Activated T-cell treated with anti-CD3 and anti-CD28 coated beads, Interleukin-2, amount 50 U/mL, for 24 hours (primary cell): ENCODE measurements at regions not wholly inside any gene's neighbourhood (a gene's known extent, or its start where the extent isn't known, plus 50 kb on each side); places are given as distances from the start of the nearest gene placed in this dataset.
"Not testable (repeated sequence)": the region's sequence is repeated elsewhere in the genome, so short reads cannot be mapped to it uniquely, and the experiment has no call there.

ENCODE experiments used
- DNase-seq: peaks from one replicate; pipeline ENCODE4 v3.0.0-alpha.2; 2020
- H3K27ac Mint-ChIP-seq: 2 replicates; pipeline ENCODE4 v1.8.0; 2020; ENCODE audit warnings: mild to moderate bottlenecking, mixed read lengths
- H3K27me3 Mint-ChIP-seq: 2 replicates; pipeline ENCODE4 v1.8.0; 2020; ENCODE audit warnings: mixed read lengths
- H3K36me3 Mint-ChIP-seq: 2 replicates; pipeline ENCODE4 v1.8.0; 2020; ENCODE audit warnings: low read depth, mixed read lengths
- H3K4me1 Mint-ChIP-seq: 2 replicates; pipeline ENCODE4 v1.8.0; 2020; ENCODE audit warnings: low read depth, mixed read lengths
- H3K4me3 Mint-ChIP-seq: 2 replicates; pipeline ENCODE4 v1.8.0; 2020; ENCODE audit warnings: mild to moderate bottlenecking, moderate library complexity, mixed read lengths
- H3K9me3 Mint-ChIP-seq: 2 replicates; pipeline ENCODE4 v1.8.0; 2020; ENCODE audit warnings: mixed read lengths

GRCh38 chr5:2103940-2104339, 221.2 kb upstream of the IRX4 start:
- peaks cover 20% of the 10 kb centered on the region for H3K27me3 Mint-ChIP-seq
- no peak for DNase-seq
- no peak overlapping the region for H3K27ac Mint-ChIP-seq
- H3K4me1 Mint-ChIP-seq = no peaks in the 10 kb centered on the region
- peaks cover 13% of the 10 kb centered on the region for H3K9me3 Mint-ChIP-seq
- no peaks in the 10 kb centered on the region for H3K36me3 Mint-ChIP-seq
- no peak overlapping the region for H3K4me3 Mint-ChIP-seq

DNA sequence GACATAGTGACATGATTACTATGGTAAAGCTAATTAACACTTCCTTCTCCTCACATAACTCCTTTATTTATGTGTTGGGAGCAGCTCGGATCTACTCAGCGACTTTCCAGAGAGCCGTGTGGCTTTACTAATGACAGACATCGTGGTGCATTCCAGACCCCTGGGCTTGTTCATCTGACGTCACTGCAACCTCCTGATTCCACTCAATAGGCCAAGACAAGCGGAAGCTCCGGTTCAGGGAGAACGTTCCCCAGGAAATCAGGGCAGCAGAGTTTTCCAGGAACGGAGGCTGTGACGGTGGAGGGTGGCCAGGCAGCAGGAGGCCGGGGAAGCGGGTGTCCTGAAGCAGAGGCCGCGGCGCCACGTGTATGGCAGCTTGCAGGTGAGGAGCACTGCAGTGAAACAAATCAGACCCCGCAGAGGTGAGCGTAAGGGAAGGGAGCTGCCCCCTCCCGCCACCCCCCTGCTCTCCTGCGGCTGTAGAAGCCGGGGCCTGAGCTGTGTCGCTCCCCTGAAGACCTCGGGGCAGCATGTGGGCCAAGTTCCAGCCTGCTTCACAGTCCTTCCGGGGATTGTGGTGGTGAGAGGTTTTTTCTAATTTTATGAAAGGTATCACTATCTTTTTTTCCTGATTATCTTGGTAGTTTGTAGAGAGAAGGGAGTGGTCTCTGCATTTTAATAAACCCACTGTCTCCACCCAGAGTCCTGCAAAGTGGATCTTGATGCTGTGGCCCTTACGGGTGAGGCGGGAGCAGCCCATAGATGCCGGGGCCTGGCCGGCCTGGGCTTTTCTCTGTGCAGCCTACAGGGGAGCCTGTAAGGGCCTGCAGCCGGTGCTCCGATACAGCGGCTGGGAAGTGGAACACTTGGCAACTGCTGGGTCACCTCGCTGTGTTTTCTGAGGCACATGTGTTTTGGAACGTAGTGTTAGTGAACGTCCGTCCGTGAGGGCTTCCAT, 220.4 kb upstream of the IRX4 start:
- H3K4me1 Mint-ChIP-seq = no peaks in the 10 kb centered on the region
- peaks cover 24% of the 10 kb centered on the region for H3K27me3 Mint-ChIP-seq
- H3K36me3 Mint-ChIP-seq = no peaks in the 10 kb centered on the region
- no peak overlapping the region for H3K4me3 Mint-ChIP-seq
- H3K9me3 Mint-ChIP-seq = peaks cover 13% of the 10 kb centered on the region
- DNase-seq = no peak
- no peak overlapping the region for H3K27ac Mint-ChIP-seq

DNA sequence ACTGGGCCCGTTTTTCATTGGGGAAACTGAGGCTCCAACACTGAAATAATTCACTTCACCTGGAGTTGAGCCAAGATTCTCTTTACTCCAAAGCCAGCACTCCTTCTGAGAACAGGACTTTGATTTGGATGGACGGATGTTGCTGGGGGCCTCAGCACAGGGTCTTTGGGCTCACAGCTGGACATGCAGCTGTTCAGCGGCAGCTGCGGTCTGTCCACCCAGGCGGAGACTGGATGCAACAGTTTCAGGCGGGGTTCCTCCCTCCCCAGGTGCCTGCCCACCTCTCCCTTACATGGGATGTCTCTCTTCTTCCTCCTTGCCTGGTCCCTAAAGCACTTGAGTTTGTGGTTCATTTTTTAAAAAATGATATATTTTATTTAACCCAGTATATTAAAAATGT, 219.0 kb upstream of the IRX4 start:
- DNase-seq = no peak
- peaks cover 10% of the 10 kb centered on the region for H3K9me3 Mint-ChIP-seq
- peaks cover 24% of the 10 kb centered on the region for H3K27me3 Mint-ChIP-seq
- no peak overlapping the region for H3K4me3 Mint-ChIP-seq
- no peaks in the 10 kb centered on the region for H3K4me1 Mint-ChIP-seq
- no peaks in the 10 kb centered on the region for H3K36me3 Mint-ChIP-seq
- no peak overlapping the region for H3K27ac Mint-ChIP-seq

DNA sequence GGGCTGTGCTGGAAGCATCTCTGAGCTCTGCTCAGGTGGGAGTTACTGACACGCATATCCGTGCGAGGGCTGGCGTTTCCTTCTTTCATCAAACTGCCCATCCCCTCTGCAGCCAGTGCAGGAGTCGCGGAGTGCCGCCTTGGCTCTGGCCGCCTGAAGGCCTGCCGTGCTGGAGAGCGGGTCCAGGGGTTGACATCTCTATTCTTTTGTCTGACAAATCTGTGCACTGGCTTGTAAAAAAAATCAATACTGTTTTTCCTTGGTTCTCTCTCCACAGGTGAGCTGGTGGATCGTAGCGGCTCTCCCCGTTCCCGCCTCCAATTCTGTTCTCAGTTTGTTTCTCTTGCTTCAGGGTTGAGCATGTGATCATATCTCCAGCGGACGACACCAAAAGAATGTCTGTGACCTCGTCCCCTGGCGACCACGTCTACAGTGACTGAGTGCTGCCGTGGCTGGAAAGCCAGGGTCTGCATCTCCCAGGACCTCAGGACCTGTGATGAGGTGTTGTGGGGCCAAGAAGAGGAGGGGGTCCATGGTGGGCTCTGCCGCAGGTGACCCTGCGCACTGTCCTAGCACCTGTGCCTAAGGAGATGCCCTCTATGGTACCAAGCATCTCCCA, 214.3 kb upstream of the IRX4 start:
- no peaks in the 10 kb centered on the region for H3K9me3 Mint-ChIP-seq
- H3K4me3 Mint-ChIP-seq = no peak overlapping the region
- H3K27me3 Mint-ChIP-seq = peaks cover 27% of the 10 kb centered on the region
- H3K4me1 Mint-ChIP-seq = no peaks in the 10 kb centered on the region
- no peaks in the 10 kb centered on the region for H3K36me3 Mint-ChIP-seq
- DNase-seq = no peak
- no peak overlapping the region for H3K27ac Mint-ChIP-seq

DNA sequence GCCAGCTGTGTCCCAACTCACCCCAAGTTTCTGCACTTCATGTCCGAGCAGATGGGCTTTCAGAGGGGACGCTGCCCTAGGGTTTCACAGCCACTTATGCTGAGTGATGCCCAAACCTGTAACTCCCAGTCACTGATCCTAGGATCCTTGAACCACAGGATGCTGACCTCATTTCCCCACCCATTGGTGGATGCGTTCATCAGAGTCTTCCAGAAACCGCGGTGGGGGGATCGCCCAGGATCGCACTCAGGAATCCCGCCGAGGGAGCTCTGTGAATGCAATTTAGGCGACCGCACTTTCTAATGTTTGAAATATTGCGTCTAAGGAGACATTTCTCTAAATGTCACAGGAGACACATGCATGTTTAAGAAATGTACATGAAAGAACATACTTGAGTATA, 212.3 kb upstream of the IRX4 start:
- DNase-seq = no peak
- H3K36me3 Mint-ChIP-seq = no peaks in the 10 kb centered on the region
- H3K27ac Mint-ChIP-seq = no peak overlapping the region
- H3K4me1 Mint-ChIP-seq = no peaks in the 10 kb centered on the region
- H3K4me3 Mint-ChIP-seq = no peak overlapping the region
- H3K9me3 Mint-ChIP-seq = no peaks in the 10 kb centered on the region
- H3K27me3 Mint-ChIP-seq = peaks cover 23% of the 10 kb centered on the region

DNA sequence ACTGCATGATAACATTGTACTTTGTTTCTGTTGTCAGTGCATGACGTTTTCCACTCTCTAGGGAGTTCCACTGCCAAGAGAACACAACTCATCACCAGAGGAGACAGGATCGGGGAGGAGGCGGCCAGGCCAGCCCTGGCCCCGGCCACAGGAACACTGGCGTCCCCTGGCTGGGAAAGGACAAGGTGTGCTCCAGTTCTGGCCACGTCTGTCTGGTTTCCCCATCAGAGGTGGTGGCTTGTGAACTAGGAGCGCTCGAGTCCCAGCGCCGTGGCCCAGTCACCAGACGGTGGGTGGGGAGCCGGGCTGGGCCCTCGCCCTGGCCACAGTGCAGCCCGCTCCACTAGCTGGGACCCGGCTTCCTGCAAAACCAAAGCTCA, 211.9 kb upstream of the IRX4 start:
- no peaks in the 10 kb centered on the region for H3K9me3 Mint-ChIP-seq
- H3K36me3 Mint-ChIP-seq = no peaks in the 10 kb centered on the region
- H3K27ac Mint-ChIP-seq = no peak overlapping the region
- H3K27me3 Mint-ChIP-seq = peaks cover 21% of the 10 kb centered on the region
- H3K4me1 Mint-ChIP-seq = no peaks in the 10 kb centered on the region
- no peak overlapping the region for H3K4me3 Mint-ChIP-seq
- DNase-seq = no peak

- no peak for DNase-seq
- no peak overlapping the region for H3K4me3 Mint-ChIP-seq
Measured at GRCh38 chr5:2093859-2094615, 211.3 kb upstream of the IRX4 start.

DNA sequence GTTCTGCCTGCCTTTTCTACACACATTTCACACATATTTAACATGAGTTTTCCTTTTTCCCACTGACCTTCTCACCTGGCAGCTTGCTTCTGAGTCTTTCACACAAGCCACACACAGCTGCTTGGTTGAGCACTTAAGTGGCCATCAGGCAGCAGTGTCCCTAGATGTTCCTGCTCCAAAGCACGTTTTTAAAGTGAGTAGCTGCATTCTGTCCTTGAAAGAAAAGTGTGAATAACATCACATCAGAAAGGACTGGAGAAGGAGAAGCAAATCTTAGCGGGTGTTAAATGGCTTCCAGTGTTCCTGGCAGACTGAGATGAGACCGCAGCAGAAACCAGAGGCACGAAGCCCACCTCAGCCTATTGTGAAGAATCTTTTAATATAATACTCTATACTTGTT, 209.2 kb upstream of the IRX4 start:
- H3K27ac Mint-ChIP-seq = no peak overlapping the region
- H3K9me3 Mint-ChIP-seq = no peaks in the 10 kb centered on the region
- DNase-seq = no peak
- no peaks in the 10 kb centered on the region for H3K4me1 Mint-ChIP-seq
- no peaks in the 10 kb centered on the region for H3K36me3 Mint-ChIP-seq
- H3K27me3 Mint-ChIP-seq = peaks cover 21% of the 10 kb centered on the region
- no peak overlapping the region for H3K4me3 Mint-ChIP-seq

More at GRCh38 chr5:2093859-2094615, 211.3 kb upstream of the IRX4 start:
- Mint-ChIP-seq H3K9me3 (no peaks in the 10 kb centered on the region), H3K36me3 (no peaks in the 10 kb centered on the region), H3K4me1 (no peaks in the 10 kb centered on the region), H3K27ac (no peak overlapping the region), H3K27me3 (peaks cover 19% of the 10 kb centered on the region)

DNA sequence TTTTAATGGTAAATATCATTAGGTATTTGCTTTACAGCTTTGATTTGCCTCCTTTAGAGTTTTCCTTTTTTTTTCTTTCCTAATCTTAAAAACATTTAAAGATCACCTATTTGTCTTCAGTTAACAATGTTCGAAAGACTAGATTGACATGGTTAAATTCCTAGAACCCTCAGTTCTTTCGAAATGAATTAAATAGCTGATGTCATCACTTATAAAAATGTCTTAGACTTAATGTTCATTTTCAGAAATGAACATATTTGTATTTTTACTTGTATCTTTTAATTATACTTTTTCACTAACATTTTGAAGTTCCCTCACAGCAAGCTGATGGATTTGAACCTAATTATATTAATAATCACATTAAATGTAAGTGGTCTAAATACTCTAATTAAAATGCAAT, 205.3 kb upstream of the IRX4 start:
- Mint-ChIP-seq H3K27me3 (peaks cover 14% of the 10 kb centered on the region), H3K27ac (no peak overlapping the region), H3K4me3 (no peak overlapping the region), H3K9me3 (no peaks in the 10 kb centered on the region), H3K4me1 (no peaks in the 10 kb centered on the region), H3K36me3 (no peaks in the 10 kb centered on the region)
- DNase-seq = no peak

GRCh38 chr5:2075365-2075764, 192.6 kb upstream of the IRX4 start:
- H3K27ac Mint-ChIP-seq = no peak overlapping the region
- DNase-seq = no peak
- peaks cover 42% of the 10 kb centered on the region for H3K27me3 Mint-ChIP-seq

DNA sequence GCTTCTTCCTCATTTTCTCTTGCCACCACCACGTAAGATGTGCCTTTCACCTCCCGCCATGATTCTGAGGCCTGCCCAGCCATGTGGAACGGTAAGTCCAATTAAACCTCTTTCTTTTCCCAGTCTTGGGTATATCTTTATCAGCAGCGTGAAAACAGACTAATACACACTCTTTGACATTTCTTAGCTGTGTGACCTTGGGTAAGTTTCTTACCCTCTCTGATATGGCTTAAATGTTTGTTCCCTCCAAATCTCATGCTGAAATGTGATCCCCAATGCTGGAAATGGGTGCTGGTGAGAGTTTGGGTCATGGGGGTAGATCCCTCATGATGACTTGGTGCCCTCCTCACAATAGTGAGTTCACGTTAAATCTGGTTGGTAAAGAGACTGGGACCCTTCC, 188.8 kb upstream of the IRX4 start:
- H3K4me1 Mint-ChIP-seq = no peaks in the 10 kb centered on the region
- H3K9me3 Mint-ChIP-seq = no peaks in the 10 kb centered on the region
- peaks cover 39% of the 10 kb centered on the region for H3K27me3 Mint-ChIP-seq
- H3K4me3 Mint-ChIP-seq = no peak overlapping the region
- no peaks in the 10 kb centered on the region for H3K36me3 Mint-ChIP-seq
- no peak for DNase-seq
- no peak overlapping the region for H3K27ac Mint-ChIP-seq

More at GRCh38 chr5:2075365-2075764, 192.6 kb upstream of the IRX4 start:
- Mint-ChIP-seq H3K4me1 (no peaks in the 10 kb centered on the region), H3K4me3 (no peak overlapping the region), H3K36me3 (no peaks in the 10 kb centered on the region), H3K9me3 (no peaks in the 10 kb centered on the region)

DNA sequence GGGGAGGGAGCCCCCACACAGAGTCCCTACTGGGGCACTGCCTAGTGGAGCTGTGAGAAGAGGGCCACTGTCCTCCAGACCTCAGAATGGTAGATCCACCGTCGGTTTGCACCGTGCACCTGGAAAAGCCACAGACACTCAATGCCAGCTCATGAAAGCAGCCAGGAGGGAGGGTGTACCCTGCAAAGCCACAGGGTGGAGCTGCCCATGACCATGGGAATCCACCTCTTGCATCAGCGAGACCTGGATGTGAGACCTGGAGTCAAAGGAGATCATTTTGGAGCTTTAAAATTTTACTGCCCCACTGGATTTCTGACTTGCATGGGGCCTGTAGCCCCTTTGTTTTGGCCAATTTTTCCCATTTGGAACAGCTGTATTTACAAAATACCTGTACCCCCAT, 188.1 kb upstream of the IRX4 start:
- DNase-seq, H3K9me3 Mint-ChIP-seq, H3K27ac Mint-ChIP-seq, H3K36me3 Mint-ChIP-seq, H3K4me3 Mint-ChIP-seq, H3K4me1 Mint-ChIP-seq: not testable (repeated sequence)
- H3K27me3 Mint-ChIP-seq = peaks cover 43% of the 10 kb centered on the region

DNA sequence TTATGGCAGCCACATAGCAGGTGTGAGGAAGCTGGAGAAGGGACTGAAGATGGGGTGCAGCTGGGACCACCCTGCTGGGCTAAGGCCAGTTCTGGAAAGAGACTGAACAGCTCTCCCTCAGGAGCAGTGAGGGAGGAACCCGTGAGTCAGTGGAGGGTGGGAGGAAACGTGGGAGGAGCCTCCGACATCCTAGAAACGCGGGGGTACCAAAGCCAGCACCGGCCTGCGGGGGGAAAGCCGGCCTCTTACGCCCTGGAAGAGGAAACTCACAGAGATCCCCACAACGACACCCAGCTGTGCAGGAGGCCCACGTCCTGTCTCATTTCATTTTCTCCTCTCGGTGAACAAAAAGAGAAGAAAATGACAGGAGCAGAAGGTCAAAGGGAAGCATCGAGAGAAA, 185.8 kb upstream of the IRX4 start:
- Mint-ChIP-seq H3K36me3 (no peaks in the 10 kb centered on the region), H3K27ac (no peak overlapping the region), H3K27me3 (peaks cover 33% of the 10 kb centered on the region), H3K9me3 (no peaks in the 10 kb centered on the region), H3K4me1 (no peaks in the 10 kb centered on the region), H3K4me3 (no peak overlapping the region)
- no peak for DNase-seq

DNA sequence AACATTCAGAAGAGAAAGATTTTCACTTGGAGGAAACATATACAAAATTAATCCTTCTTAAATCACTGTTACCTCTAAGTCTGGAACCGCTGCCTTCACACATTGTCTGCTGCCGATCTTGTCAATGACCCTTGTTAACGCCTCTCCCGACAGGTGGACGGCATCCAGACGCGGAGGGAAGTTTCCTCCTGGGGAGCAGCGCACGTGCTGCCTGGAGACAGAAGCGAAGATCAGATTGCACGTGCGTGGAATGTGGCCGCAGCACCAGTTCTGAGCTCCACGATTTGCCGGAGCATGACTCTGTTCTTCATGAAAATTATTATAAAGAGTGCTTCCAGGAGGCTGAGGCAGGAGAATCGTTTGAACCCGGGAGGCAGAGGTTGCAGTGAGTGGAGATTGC, 183.6 kb upstream of the IRX4 start:
- no peak overlapping the region for H3K27ac Mint-ChIP-seq
- H3K36me3 Mint-ChIP-seq = no peaks in the 10 kb centered on the region
- DNase-seq = no peak
- no peak overlapping the region for H3K4me3 Mint-ChIP-seq
- no peaks in the 10 kb centered on the region for H3K9me3 Mint-ChIP-seq
- no peaks in the 10 kb centered on the region for H3K4me1 Mint-ChIP-seq
- peaks cover 39% of the 10 kb centered on the region for H3K27me3 Mint-ChIP-seq

DNA sequence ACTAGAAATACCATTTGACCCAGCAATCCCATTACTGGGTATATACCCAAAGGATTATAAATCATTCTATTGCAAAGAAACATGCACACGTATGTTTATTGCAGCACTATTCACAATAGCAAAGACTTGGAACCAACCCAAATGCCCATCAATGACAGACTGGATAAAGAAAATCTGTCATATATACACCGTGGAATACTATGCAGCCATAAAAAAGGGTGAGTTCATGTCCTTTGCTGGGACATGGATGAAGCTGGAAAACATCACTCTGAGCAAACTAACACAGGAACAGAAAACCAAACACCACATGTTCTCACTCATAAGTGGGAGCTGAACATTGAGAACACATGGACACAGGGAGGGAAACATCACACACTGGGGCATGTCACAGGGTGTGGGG, 180.7 kb upstream of the IRX4 start:
- H3K4me1 Mint-ChIP-seq, H3K27ac Mint-ChIP-seq, DNase-seq, H3K4me3 Mint-ChIP-seq, H3K9me3 Mint-ChIP-seq, H3K36me3 Mint-ChIP-seq: not testable (repeated sequence)
- peaks cover 47% of the 10 kb centered on the region for H3K27me3 Mint-ChIP-seq
